Heart left ventricle (tissue), 13 donors: ENCODE measurements at regions not wholly inside any gene's neighbourhood (a gene's known extent, or its start where the extent isn't known, plus 50 kb on each side); places are given as distances from the start of the nearest gene placed in this dataset.

Experiments used
- CTCF ChIP-seq, 12 donors: fragments of 200-600 bp; sonication (generic) in 4 of 12; IDR thresholded peaks; one replicate each; pipeline versions ENCODE4 v1.5.0 to v1.8.0; 2018 to 2022; ENCODE audit warnings: antibody characterized with exemption in 12 of 12, mild to moderate bottlenecking in 5 of 12
- POLR2A ChIP-seq, 2 donors: fragments of 450-650 bp; IDR thresholded peaks; one replicate each; pipeline ENCODE4 v1.6.1; 2017; ENCODE audit warnings: antibody characterized with exemption in 2 of 2, mild to moderate bottlenecking in 2 of 2, moderate library complexity in 2 of 2
- donor health status: ischemic (EF 13 %, LVEDD 7.1; RV severe dilation, severe dysfunction).
- donor health status: DM: no; HTN: yes; CAD: no.
- donor health status: DM: no; HTN: no; CAD: no.
- donor health status: ischemic (EF 25% LVEDD 6.9; RV normal size, moderate dysfunction).
- donor health status: ischemic (EF 25% LVEDD 5.7; RV mildly dilated, moderate dysfunction).
- donor health status: ischemic (EF 35%, LVEDD 5.7; RV mildly dilated, moderate dysfunction).
- donor health status: nonischemic (EF 11% LVEDD 7.7; RV severe dilation, severe dysfunction).
- donor health status: DM: yes; HTN: yes; CAD: no.
- donor health status: PGD.
- donor health status: ischemic (EF 29% LVEDD 5.4; RV normal size, mild dysfunction).
- donor health status: nonischemic (EF 23%, LVEDD 6.1; RV moderate dilation, normal function).

- no peak for TF ChIP-seq CTCF (IDR thresholded peaks at IDR 0.05)
- TF ChIP-seq POLR2A (IDR thresholded peaks at IDR 0.05) = no peak
Observed at GRCh38 chr10:9688711-9689110, 1329.0 kb upstream of the CELF2 start.
